GM18508 (cell line): ENCODE measurements at regions not wholly inside any gene's neighbourhood (a gene's known extent, or its start where the extent isn't known, plus 50 kb on each side); places are given as distances from the start of the nearest gene placed in this dataset.

Experiments used
- ATAC-seq: cut with Tn5 transposase; IDR thresholded peaks from one replicate; pipeline ENCODE4 v1.9.1; 2021; ENCODE audit warnings: moderate number of reproducible peaks; ENCODE audit not compliant: insufficient read depth, unreplicated experiment

- no peak for ATAC-seq
These were observed 364.8 kb downstream of the ARAP2 start for GRCh38 chr4:35879479-35879878.

GRCh38 chr4:35883108-35883507 lies 361.2 kb downstream of the ARAP2 start:
- ATAC-seq: no peak

- ATAC-seq: no peak
These were observed 359.4 kb downstream of the ARAP2 start for GRCh38 chr4:35884714-35885480.

- ATAC-seq: no peak
These were observed 346.5 kb downstream of the ARAP2 start for GRCh38 chr4:35897808-35898207.

GRCh38 chr4:35900286-35901243 lies 343.7 kb downstream of the ARAP2 start:
- no peak for ATAC-seq

- ATAC-seq: peak; percentile 98
These were observed 332.1 kb downstream of the ARAP2 start for GRCh38 chr4:35912174-35912573.

- ATAC-seq: no peak
These were observed 325.8 kb downstream of the ARAP2 start for GRCh38 chr4:35918491-35918977.

- ATAC-seq: peak; percentile 92
These were observed 318.5 kb downstream of the ARAP2 start for GRCh38 chr4:35925806-35926205.

- no peak for ATAC-seq
These were observed 317.5 kb downstream of the ARAP2 start for GRCh38 chr4:35926788-35927187.

- ATAC-seq: no peak
These were observed 310.4 kb downstream of the ARAP2 start for GRCh38 chr4:35933901-35934300.

- no peak for ATAC-seq
These were observed 309.9 kb downstream of the ARAP2 start for GRCh38 chr4:35934320-35934981.

GRCh38 chr4:35938936-35939335 lies 305.4 kb downstream of the ARAP2 start:
- no peak for ATAC-seq

- ATAC-seq: no peak
These were observed 304.6 kb downstream of the ARAP2 start for GRCh38 chr4:35939751-35940150.

- ATAC-seq: no peak
These were observed 302.2 kb downstream of the ARAP2 start for GRCh38 chr4:35942092-35942491.

GRCh38 chr4:35943606-35944005 lies 300.7 kb downstream of the ARAP2 start:
- no peak for ATAC-seq

GRCh38 chr4:35948171-35948570 lies 296.1 kb downstream of the ARAP2 start:
- ATAC-seq: no peak

GRCh38 chr4:35950442-35950841 lies 293.9 kb downstream of the ARAP2 start:
- no peak for ATAC-seq

GRCh38 chr4:35952751-35953150 lies 291.6 kb downstream of the ARAP2 start:
- ATAC-seq: no peak

GRCh38 chr4:35963383-35963782 lies 280.9 kb downstream of the ARAP2 start:
- no peak for ATAC-seq

GRCh38 chr4:35963974-35964515 lies 280.3 kb downstream of the ARAP2 start:
- ATAC-seq: no peak
